ENCODE measurements at regions not wholly inside any gene's neighbourhood (a gene's known extent, or its start where the extent isn't known, plus 50 kb on each side); places are given as distances from the start of the nearest gene placed in this dataset.

DNA sequence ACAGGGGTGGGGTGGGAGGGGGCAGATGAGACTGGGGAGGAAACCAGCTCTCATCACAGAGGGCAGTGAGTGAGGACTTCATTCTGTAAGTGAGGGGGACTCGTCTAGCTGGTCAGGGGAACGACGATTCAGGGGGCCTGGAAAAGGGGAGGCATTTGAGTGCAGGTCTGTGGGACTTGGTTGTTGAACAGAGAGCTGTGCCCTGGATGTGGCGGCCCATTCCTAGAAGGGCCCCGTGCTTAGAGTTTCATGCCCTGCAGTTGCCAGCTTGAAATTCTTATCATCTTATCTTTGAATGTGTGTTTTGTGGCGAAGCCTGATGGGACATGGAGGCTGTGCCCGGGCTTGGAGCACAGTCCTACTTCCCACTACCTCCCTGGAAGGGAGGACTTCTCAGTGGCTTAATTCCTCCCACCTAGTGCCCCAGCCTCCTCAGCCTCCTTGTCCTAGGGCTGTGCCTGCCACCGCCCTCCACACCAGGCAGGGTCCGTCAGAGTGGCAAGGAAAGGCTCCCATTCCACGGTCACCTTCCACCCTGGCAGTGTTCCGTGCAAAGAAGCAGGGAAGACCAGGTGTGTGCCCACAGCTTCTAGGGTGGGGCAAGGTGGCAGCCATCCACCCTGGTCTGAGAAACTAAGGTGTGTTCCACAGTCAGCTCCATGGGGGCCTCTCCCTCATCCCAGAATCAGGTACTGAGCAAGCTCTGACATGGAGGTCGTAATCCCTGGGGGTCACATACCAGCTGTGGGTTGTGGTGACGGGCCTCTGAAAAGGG is 59.7 kb upstream of the LMO1 start:
- no peak for DNase-seq (ENCODE audit: low read depth)

DNA sequence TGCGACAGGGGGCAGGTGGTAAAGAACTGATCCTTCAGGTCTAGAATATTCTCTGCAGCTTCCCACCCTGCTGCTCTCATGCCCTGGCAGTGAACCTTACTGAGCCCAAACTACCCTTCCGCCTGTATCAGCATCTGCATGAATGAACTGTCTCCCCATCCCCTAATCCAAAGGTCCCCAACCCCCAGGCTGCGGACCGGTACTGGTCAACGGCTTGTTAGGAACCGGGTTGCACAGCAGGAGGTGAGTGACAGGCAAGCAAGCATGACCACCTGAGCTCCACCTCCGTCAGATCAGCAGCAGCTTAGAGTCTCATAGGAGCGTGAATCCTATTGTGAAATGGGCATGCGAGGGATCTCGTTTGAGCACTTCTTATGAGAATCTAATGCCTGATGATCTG is 58.2 kb upstream of the LMO1 start:
- no peak for DNase-seq (ENCODE audit: low read depth)

- no peak for DNase-seq (ENCODE audit: low read depth)
Observed at GRCh38 chr11:8320076-8320475, 56.4 kb upstream of the LMO1 start.

- DNase-seq (ENCODE audit: low read depth): no peak
Observed at GRCh38 chr11:8318536-8318935, 54.9 kb upstream of the LMO1 start.

DNA sequence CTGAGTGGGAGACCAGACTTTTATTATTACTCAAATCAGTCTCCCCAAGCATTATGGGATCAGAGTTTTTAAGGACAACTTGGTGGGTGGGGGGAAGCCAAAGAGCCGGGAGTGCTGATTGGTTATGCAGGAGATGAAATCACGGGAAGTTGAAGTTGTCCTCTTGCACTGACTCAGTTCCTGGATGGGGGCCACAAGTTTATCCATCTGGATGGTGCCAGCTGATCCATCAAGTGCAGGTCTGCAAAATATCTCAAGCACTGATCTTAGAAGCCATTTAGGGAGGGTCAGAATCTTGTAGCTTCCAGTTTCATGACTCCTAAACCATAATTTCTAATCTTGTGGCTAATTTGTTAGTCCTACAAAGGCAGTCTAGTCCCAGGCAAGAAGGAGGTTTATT is 53.5 kb upstream of the LMO1 start:
- no peak for DNase-seq (ENCODE audit: low read depth)

DNA sequence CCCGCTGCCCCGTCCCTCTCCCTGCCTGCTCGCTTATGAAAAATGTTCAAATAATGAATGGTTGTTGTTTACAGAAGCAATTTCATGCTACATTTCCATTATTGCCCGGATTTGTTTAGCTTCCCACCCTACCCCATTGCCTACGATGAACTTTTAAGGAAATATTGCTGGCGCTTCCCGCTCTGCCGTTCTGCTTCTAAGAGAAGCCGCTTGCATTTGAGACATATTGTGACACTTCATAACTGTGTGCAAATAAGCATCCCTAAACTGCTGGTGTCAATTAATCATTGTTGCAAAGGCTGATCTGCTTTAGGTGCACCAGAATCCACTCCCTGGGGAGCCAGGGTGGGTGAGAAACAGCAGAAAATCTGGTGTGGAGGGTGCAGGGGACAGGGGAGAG is 52.3 kb upstream of the LMO1 start:
- DNase-seq (ENCODE audit: low read depth): no peak

GRCh38 chr11:8315463-8315862 is 51.8 kb upstream of the LMO1 start:
- DNase-seq (ENCODE audit: low read depth): no peak

GRCh38 chr11:8314916-8315315 is 51.2 kb upstream of the LMO1 start:
- no peak for DNase-seq (ENCODE audit: low read depth)

DNA sequence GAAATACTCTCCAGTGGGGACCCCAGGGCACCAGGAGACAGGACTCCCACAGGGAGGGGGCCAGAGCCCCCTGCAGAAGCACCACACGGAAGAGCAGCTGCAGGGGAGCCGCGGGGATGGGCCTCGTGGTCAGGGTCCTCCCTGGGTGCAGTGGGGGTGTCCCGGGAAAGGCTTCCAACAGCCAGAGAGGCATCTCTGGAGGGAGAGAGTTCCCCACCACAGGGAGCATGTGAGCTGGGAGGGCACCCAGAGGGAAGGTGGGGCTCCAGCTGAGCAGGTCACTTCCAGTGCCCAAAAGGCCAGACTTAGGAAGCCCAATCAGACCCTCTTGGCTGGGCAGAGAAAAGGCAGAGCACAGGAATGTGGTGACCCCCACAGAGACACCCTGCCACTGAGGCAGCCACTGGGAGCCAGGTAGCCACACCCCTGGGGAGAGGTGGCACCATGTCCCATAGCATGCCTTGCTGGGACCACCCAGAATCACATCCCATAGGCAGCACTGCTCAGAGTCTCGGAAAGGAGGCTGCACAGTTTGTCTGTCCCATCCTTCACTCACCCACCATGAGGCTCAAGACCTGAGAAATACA is 49.9 kb upstream of the LMO1 start:
- DNase-seq (ENCODE audit: low read depth): no peak
